GM12878 (cell line): ENCODE measurements at regions not wholly inside any gene's neighbourhood (a gene's known extent, or its start where the extent isn't known, plus 50 kb on each side); places are given as distances from the start of the nearest gene placed in this dataset. TPM values are rescaled to one million over a fixed set of nuclear protein-coding genes. Genes with fewer than 3 reads are reported as not detected.
A peak's percentile ranks its signal among the peaks of the same experiment; 100 is the strongest.

ENCODE experiments used
- BHLHE40 ChIP-seq, 2 experiments: fragments of 450-650 bp in 1 of 2; IDR thresholded peaks; 2 replicates each; pipeline ENCODE4 v1.6.1; 2011 to 2017; ENCODE audit warnings: low read depth in 2 of 2, borderline replicate concordance in 1 of 2, improper control_type of control experiment in 1 of 2, low read length in 1 of 2, mild to moderate bottlenecking in 1 of 2
- CHD2 ChIP-seq: IDR thresholded peaks from 2 replicates; pipeline ENCODE4 v1.6.1; 2011; ENCODE audit warnings: low read depth, low read length, improper control_type of control experiment, borderline replicate concordance
- CREB1 ChIP-seq: IDR thresholded peaks from 2 replicates; pipeline ENCODE4 v1.6.1; 2012; ENCODE audit warnings: low read depth, mild to moderate bottlenecking, inconsistent platforms
- EED ChIP-seq: sonication (generic); IDR thresholded peaks from 2 replicates; pipeline ENCODE4 v1.6.1; 2016; ENCODE audit warnings: antibody characterized with exemption, low read depth
- ESRRA ChIP-seq: IDR thresholded peaks from 2 replicates; pipeline ENCODE4 v1.6.1; 2012; ENCODE audit warnings: mild to moderate bottlenecking, low read length, improper control_type of control experiment
- IRF4 ChIP-seq: IDR thresholded peaks from 2 replicates; pipeline ENCODE4 v1.6.1; 2011; ENCODE audit warnings: low read depth, low read length
- JUNB ChIP-seq: IDR thresholded peaks from 2 replicates; pipeline ENCODE4 v1.6.1; 2016; ENCODE audit warnings: antibody characterized with exemption, mild to moderate bottlenecking
- WRNIP1 ChIP-seq: IDR thresholded peaks from 2 replicates; pipeline ENCODE4 v1.6.1; 2011; ENCODE audit warnings: low read depth, low read length, improper control_type of control experiment, borderline replicate concordance
- small RNA-seq: library from RNA; depleted of rRNA; stranded (forward); fragments of <200 nt; gene quantifications from one replicate; pipeline ENCODE3, GENCODE V24; 2014
- TF ChIP-seq, protein P1 (sequence below): IDR thresholded peaks from 2 replicates; pipeline ENCODE4 v1.6.1; 2012; ENCODE audit warnings: low read depth, low read length, improper control_type of control experiment
- TF ChIP-seq, protein P2 (sequence below): fragments of 450-650 bp; IDR thresholded peaks from 2 replicates; pipeline ENCODE4 v1.6.1; 2018; ENCODE audit warnings: mild to moderate bottlenecking, low read depth, moderate library complexity; ENCODE audit not compliant: partially characterized antibody
- TF ChIP-seq, protein P3 (sequence below): fragments of 450-650 bp; IDR thresholded peaks from 2 replicates; pipeline ENCODE4 v1.6.1; 2016; ENCODE audit warnings: mild to moderate bottlenecking

DNA sequence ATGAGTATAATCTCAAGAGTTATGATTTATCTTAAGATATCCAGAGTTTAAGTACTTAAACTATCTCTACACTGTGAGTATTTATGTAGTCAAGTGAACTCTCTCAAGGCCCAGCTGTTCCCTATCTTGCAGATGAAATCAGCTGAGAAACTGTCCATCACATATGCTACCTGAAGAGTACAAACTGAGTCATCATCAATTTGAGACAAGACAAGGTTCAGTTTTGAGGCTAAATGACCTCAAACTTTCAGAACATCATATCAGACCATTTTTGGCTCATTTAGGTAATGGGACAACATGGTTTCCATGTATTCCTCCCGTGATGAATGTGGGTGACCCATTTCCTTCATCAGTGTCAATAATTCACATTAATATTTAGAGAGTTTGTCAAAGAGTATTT is 53.1 kb upstream of the AUTS2 start (continued):
- TF ChIP-seq JUNB (peak; percentile 75), EED (peak; percentile 44; the same call in 1 of the 2 replicates), BHLHE40 (IDR thresholded peaks at IDR 0.05; ENCODE audit: borderline replicate concordance in 1 of 2, low read depth in 2 of 2, low read length in 1 of 2) (no peak), WRNIP1 (no peak), CHD2 (no peak), ESRRA (no peak), IRF4 (no peak), CREB1 (0 out of 2 replicates have a peak, but pooled peaks have one; percentile 43)
- TF ChIP-seq, protein P1, sequence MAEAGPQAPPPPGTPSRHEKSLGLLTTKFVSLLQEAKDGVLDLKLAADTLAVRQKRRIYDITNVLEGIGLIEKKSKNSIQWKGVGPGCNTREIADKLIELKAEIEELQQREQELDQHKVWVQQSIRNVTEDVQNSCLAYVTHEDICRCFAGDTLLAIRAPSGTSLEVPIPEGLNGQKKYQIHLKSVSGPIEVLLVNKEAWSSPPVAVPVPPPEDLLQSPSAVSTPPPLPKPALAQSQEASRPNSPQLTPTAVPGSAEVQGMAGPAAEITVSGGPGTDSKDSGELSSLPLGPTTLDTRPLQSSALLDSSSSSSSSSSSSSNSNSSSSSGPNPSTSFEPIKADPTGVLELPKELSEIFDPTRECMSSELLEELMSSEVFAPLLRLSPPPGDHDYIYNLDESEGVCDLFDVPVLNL: no peak
- TF ChIP-seq, protein P2, sequence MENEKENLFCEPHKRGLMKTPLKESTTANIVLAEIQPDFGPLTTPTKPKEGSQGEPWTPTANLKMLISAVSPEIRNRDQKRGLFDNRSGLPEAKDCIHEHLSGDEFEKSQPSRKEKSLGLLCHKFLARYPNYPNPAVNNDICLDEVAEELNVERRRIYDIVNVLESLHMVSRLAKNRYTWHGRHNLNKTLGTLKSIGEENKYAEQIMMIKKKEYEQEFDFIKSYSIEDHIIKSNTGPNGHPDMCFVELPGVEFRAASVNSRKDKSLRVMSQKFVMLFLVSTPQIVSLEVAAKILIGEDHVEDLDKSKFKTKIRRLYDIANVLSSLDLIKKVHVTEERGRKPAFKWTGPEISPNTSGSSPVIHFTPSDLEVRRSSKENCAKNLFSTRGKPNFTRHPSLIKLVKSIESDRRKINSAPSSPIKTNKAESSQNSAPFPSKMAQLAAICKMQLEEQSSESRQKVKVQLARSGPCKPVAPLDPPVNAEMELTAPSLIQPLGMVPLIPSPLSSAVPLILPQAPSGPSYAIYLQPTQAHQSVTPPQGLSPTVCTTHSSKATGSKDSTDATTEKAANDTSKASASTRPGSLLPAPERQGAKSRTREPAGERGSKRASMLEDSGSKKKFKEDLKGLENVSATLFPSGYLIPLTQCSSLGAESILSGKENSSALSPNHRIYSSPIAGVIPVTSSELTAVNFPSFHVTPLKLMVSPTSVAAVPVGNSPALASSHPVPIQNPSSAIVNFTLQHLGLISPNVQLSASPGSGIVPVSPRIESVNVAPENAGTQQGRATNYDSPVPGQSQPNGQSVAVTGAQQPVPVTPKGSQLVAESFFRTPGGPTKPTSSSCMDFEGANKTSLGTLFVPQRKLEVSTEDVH: no peak
- TF ChIP-seq, protein P3, sequence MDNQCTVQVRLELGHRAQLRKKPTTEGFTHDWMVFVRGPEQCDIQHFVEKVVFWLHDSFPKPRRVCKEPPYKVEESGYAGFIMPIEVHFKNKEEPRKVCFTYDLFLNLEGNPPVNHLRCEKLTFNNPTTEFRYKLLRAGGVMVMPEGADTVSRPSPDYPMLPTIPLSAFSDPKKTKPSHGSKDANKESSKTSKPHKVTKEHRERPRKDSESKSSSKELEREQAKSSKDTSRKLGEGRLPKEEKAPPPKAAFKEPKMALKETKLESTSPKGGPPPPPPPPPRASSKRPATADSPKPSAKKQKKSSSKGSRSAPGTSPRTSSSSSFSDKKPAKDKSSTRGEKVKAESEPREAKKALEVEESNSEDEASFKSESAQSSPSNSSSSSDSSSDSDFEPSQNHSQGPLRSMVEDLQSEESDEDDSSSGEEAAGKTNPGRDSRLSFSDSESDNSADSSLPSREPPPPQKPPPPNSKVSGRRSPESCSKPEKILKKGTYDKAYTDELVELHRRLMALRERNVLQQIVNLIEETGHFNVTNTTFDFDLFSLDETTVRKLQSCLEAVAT: no peak

Small RNA genes in the stretch of these regions (small RNA-seq; reads per million reads assigned to genes)
- gene MTATP6P21 (not detected), gene RF00019 (not detected), gene RNA5SP231 (not detected), gene RNU6-229P (not detected), gene RNU6-832P (not detected)
